HG02798 (cell line): ENCODE measurements at regions not wholly inside any gene's neighbourhood (a gene's known extent, or its start where the extent isn't known, plus 50 kb on each side); places are given as distances from the start of the nearest gene placed in this dataset.
A peak's percentile ranks its signal among the peaks of the same experiment; 100 is the strongest.

Experiments used
- ATAC-seq: cut with Tn5 transposase; IDR thresholded peaks from one replicate; pipeline ENCODE4 v1.9.1; 2021; ENCODE audit warnings: mild to moderate bottlenecking; ENCODE audit not compliant: unreplicated experiment, poor library complexity

GRCh38 chr5:7955476-7955875 lies 86.5 kb downstream of the MTRR start:
- ATAC-seq, result no peak

- no peak for ATAC-seq
These were observed 88.4 kb downstream of the MTRR start for GRCh38 chr5:7957329-7957728.

GRCh38 chr5:7960142-7960541 lies 91.2 kb downstream of the MTRR start:
- ATAC-seq, result no peak

- no peak for ATAC-seq
These were observed 92.6 kb downstream of the MTRR start for GRCh38 chr5:7961540-7961939.

GRCh38 chr5:7970816-7971215 lies 101.9 kb downstream of the MTRR start:
- peak; percentile 41 for ATAC-seq

- ATAC-seq, result no peak
These were observed 107.7 kb downstream of the MTRR start for GRCh38 chr5:7976411-7977190.

GRCh38 chr5:7978114-7978513 lies 109.2 kb downstream of the MTRR start:
- no peak for ATAC-seq

GRCh38 chr5:7978991-7979390 lies 110.0 kb downstream of the MTRR start:
- ATAC-seq, result no peak

GRCh38 chr5:7980881-7981280 lies 111.9 kb downstream of the MTRR start:
- no peak for ATAC-seq

- ATAC-seq, result no peak
These were observed 114.5 kb downstream of the MTRR start for GRCh38 chr5:7983433-7983832.

GRCh38 chr5:7991125-7991821 lies 122.3 kb downstream of the MTRR start:
- ATAC-seq, result no peak

GRCh38 chr5:7995688-7996294 lies 126.8 kb downstream of the MTRR start:
- no peak for ATAC-seq

- no peak for ATAC-seq
These were observed 136.5 kb downstream of the MTRR start for GRCh38 chr5:8005416-8005815.

GRCh38 chr5:8012131-8012977 lies 143.4 kb downstream of the MTRR start:
- ATAC-seq, result no peak

- no peak for ATAC-seq
These were observed 145.2 kb downstream of the MTRR start for GRCh38 chr5:8013948-8014710.

GRCh38 chr5:8019719-8020218 lies 150.8 kb downstream of the MTRR start:
- no peak for ATAC-seq

GRCh38 chr5:8020861-8021514 lies 152.0 kb downstream of the MTRR start:
- no peak for ATAC-seq

- no peak for ATAC-seq
These were observed 159.3 kb downstream of the MTRR start for GRCh38 chr5:8028243-8028642.

- no peak for ATAC-seq
These were observed 164.3 kb downstream of the MTRR start for GRCh38 chr5:8033261-8033660.
